HPDE6-E6E7 (cell line): ENCODE measurements at regions not wholly inside any gene's neighbourhood (a gene's known extent, or its start where the extent isn't known, plus 50 kb on each side); places are given as distances from the start of the nearest gene placed in this dataset.

Experiments used
- DNase-seq: peaks from one replicate; pipeline ENCODE4 v3.0.0; 2011; ENCODE audit warnings: missing footprints; ENCODE audit errors: extremely low spot score

GRCh38 chr6:20024316-20024673 is 187.1 kb downstream of the ID4 start:
- DNase-seq: no peak

DNA sequence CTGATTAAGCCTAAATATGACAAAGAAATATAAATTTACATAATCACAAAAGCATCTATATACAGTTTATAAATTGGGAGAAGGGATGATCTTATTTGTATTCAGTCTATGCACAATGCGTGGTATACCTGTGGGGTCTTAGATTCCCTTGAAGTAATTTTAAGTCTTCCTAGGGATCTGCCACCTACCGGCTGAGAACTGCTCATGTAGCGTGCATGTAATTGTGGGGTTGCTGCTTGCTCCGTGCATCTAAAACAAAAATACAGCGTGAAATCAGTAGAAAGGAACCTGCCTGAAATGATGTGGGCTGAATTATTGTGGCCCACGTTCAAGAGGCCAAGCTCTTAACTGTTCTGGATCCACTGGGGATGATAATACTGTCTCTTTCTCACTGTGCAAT is 187.3 kb downstream of the MBOAT1 start:
- DNase-seq: no peak

DNA sequence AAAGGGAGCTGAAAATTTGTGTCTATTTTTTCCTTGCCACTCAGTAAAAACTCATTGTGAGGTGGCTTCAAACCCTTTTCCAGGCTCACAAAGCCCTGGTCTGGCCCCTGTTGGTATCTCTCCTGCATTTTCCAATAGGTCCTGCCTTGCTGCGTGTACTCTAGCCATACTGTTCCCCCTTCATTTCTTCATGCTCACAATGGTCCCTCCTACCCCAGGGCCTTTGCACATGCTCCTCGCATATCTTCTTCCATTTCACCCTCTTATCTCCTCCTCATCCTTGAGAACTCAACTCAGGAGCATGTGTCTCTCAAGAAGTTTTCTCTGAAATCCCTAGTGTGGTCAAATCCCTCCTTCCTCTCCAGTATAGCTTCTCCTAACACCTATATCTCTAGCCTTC is 186.6 kb downstream of the MBOAT1 start:
- no peak for DNase-seq

GRCh38 chr6:20028143-20028542 is 184.1 kb downstream of the MBOAT1 start:
- DNase-seq: no peak

DNA sequence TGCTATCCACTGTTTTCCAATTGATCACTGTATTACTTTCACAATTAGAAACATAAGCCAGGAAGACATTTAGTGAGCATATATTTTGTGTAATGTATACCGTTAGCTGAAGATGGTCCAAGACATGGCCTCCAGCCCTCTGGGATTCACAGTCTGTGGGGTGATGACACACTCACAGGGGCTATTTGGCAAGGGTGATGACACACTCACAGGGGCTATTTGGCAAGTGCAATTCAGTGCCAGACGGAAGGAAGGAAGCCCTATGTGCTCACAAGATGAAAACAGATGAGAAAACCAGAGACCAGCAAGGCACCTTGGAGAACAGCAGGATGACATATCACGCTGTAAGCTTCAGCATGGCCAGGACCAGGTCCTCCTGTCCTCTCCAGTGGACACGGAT is 183.7 kb downstream of the MBOAT1 start:
- no peak for DNase-seq

- DNase-seq: no peak
Measured at GRCh38 chr6:20029979-20030378, 182.3 kb downstream of the MBOAT1 start.

- no peak for DNase-seq
Measured at GRCh38 chr6:20031342-20031741, 180.9 kb downstream of the MBOAT1 start.

DNA sequence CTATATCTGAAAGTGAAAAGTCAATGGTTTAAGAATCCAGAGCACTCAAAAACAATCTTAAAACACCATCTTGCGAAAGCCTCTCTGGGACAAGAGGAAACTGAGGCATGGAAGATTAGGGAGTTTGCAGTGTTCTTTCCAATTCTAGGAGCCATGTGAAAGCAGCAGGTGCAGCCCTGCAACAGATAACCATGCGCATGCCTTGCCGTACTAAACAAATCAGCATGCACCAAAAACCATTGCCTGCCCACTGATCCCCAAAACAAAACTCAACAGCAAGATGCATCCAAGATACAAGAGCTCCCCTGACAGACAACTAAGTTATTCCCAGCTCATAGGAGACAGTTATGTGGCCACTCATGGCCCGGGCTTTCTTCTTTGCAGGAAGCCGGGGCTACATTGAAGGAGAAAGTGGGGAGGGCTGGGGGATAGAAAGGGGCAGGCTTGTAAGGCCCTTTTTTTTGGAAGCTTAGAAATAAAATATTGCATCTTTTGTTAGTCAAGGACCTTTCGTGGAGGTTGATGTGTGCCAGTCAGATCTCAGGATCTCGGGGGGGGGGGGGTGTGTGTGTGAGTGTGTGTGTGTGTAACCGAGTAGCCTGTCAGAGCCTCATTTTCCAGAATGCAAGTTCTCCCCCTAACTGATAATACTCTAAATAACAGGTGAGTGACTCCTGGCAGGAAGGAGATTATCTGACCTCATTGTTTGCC is 178.4 kb downstream of the MBOAT1 start:
- DNase-seq: no peak

GRCh38 chr6:20034408-20034769 is 177.9 kb downstream of the MBOAT1 start:
- no peak for DNase-seq

DNA sequence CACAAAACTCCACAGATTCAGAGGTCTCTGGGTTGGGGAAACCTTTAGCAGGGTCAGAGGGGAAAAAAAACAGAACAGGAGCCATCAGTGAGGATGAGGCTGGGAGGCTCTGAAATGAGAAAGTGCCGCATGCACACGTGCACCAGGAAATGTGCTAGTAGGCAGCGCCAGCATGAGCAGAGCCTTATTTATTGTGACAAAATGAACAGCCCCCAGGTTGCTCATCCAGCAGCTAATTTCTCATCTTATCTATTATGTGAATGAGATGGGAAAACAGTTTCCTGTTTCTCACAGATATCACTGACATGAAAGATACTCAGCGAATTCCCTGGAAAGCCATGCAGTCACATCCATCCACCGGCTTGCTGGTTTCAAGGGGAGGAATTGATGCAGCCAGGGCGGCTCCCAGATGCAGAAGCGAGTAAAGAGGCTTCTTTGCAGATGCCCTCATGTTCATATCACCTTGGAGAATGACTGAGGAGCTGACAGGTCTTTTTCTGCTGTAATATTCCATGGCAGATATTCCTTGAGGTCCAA is 176.1 kb downstream of the MBOAT1 start:
- DNase-seq: no peak

- no peak for DNase-seq
Measured at GRCh38 chr6:20038410-20039204, 173.7 kb downstream of the MBOAT1 start.

- no peak for DNase-seq
Measured at GRCh38 chr6:20044883-20045282, 167.4 kb downstream of the MBOAT1 start.
